ENCODE measurements at regions not wholly inside any gene's neighbourhood (a gene's known extent, or its start where the extent isn't known, plus 50 kb on each side); places are given as distances from the start of the nearest gene placed in this dataset.

- Histone ChIP-seq H3K27me3 (replicated peaks; ENCODE audit: control insufficient read depth, insufficient read depth, low read length) (no peaks in the 10 kb centered on the region), H3K4me1 (no peaks in the 10 kb centered on the region), H3K4me3 (ENCODE audit: low read depth, low read length) (no peak overlapping the region), H3K36me3 (ENCODE audit: control insufficient read depth, insufficient read depth, low read length) (no peaks in the 10 kb centered on the region), H3K9me3 (0 out of 2 replicates have a peak, but pooled peaks cover 4% of the 10 kb centered on the region)
- Mint-ChIP-seq H3K9me3 (ENCODE audit: unreplicated experiment) (peaks cover 20% of the 10 kb centered on the region), H3K4me1 (ENCODE audit: low read depth, unreplicated experiment) (no peaks in the 10 kb centered on the region), H3K27ac (ENCODE audit: unreplicated experiment) (no peak overlapping the region), H3K4me3 (ENCODE audit: unreplicated experiment) (no peak overlapping the region), H3K27me3 (ENCODE audit: insufficient read depth, unreplicated experiment) (peaks cover 16% of the 10 kb centered on the region), H3K36me3 (ENCODE audit: insufficient read depth, unreplicated experiment) (no peaks in the 10 kb centered on the region)
- DNase-seq: no peak
- BruUV-seq (replicated peaks): no TSS peak
- CTCF ChIA-PET: interaction anchor here (1.5 kb wide), 1 partner anchor 10 kb away, joined by 3 read pairs; no protein-coding TSS in a partner anchor
- POLR2A ChIA-PET: no interaction called here
- TF ChIP-seq CTCF (IDR thresholded peaks at IDR 0.05; ENCODE audit: insufficient read depth in 1 of 2, low read depth in 1 of 2, low read length in 1 of 2, severe bottlenecking in 1 of 2, unreplicated experiment in 1 of 2): no peak
- intact Hi-C loops (cut with micrococcal nuclease; ENCODE audit: unreplicated experiment): no loop called here
Observed at GRCh38 chr2:128726236-128726635, 407.6 kb upstream of the HS6ST1 start.

- H3K4me1 Mint-ChIP-seq (ENCODE audit: low read depth, unreplicated experiment): no peaks in the 10 kb centered on the region
- no peaks in the 10 kb centered on the region for H3K4me1 ChIP-seq
- BruUV-seq (replicated peaks): no TSS peak
- H3K4me3 ChIP-seq (ENCODE audit: low read depth, low read length): no peak overlapping the region
- ChIA-PET CTCF (interaction anchor here (0.6 to 1.5 kb wide), 2 partner anchors 10 to 364 kb away, joined by 3 to 4 read pairs; no protein-coding TSS in a partner anchor), POLR2A (no interaction called here)
- H3K27me3 ChIP-seq (replicated peaks; ENCODE audit: control insufficient read depth, insufficient read depth, low read length): no peaks in the 10 kb centered on the region
- 0 out of 2 replicates have a peak, but pooled peaks cover 4% of the 10 kb centered on the region for H3K9me3 ChIP-seq
- H3K27ac Mint-ChIP-seq (ENCODE audit: unreplicated experiment): no peak overlapping the region
- no peaks in the 10 kb centered on the region for H3K36me3 Mint-ChIP-seq (ENCODE audit: insufficient read depth, unreplicated experiment)
- peaks cover 20% of the 10 kb centered on the region for H3K9me3 Mint-ChIP-seq (ENCODE audit: unreplicated experiment)
- no peak overlapping the region for H3K4me3 Mint-ChIP-seq (ENCODE audit: unreplicated experiment)
- H3K36me3 ChIP-seq (ENCODE audit: control insufficient read depth, insufficient read depth, low read length): no peaks in the 10 kb centered on the region
- H3K27me3 Mint-ChIP-seq (ENCODE audit: insufficient read depth, unreplicated experiment): peaks cover 16% of the 10 kb centered on the region
- intact Hi-C loops (cut with micrococcal nuclease; ENCODE audit: unreplicated experiment): no loop called here
- DNase-seq: no peak
- no peak for TF ChIP-seq CTCF (IDR thresholded peaks at IDR 0.05; ENCODE audit: insufficient read depth in 1 of 2, low read depth in 1 of 2, low read length in 1 of 2, severe bottlenecking in 1 of 2, unreplicated experiment in 1 of 2)
Observed at GRCh38 chr2:128726911-128727310, 408.2 kb upstream of the HS6ST1 start.

GRCh38 chr2:128727404-128727803 is 408.7 kb upstream of the HS6ST1 start:
- no peak for TF ChIP-seq CTCF (IDR thresholded peaks at IDR 0.05; ENCODE audit: insufficient read depth in 1 of 2, low read depth in 1 of 2, low read length in 1 of 2, severe bottlenecking in 1 of 2, unreplicated experiment in 1 of 2)
- POLR2A ChIA-PET: no interaction called here
- Mint-ChIP-seq H3K4me3 (ENCODE audit: unreplicated experiment) (no peak overlapping the region), H3K27me3 (ENCODE audit: insufficient read depth, unreplicated experiment) (peaks cover 16% of the 10 kb centered on the region), H3K9me3 (ENCODE audit: unreplicated experiment) (peaks cover 20% of the 10 kb centered on the region), H3K27ac (ENCODE audit: unreplicated experiment) (no peak overlapping the region), H3K36me3 (ENCODE audit: insufficient read depth, unreplicated experiment) (no peaks in the 10 kb centered on the region), H3K4me1 (ENCODE audit: low read depth, unreplicated experiment) (no peaks in the 10 kb centered on the region)
- no peak overlapping the region for H3K4me3 ChIP-seq (ENCODE audit: low read depth, low read length)
- H3K9me3 ChIP-seq: 0 out of 2 replicates have a peak, but pooled peaks cover 4% of the 10 kb centered on the region
- H3K4me1 ChIP-seq: no peaks in the 10 kb centered on the region
- no peak for DNase-seq
- no peaks in the 10 kb centered on the region for H3K27me3 ChIP-seq (replicated peaks; ENCODE audit: control insufficient read depth, insufficient read depth, low read length)
- BruUV-seq (replicated peaks): no TSS peak
- CTCF ChIA-PET: interaction anchor here (1.5 kb wide), 1 partner anchor 9 kb away, joined by 3 read pairs; no protein-coding TSS in a partner anchor
- no peaks in the 10 kb centered on the region for H3K36me3 ChIP-seq (ENCODE audit: control insufficient read depth, insufficient read depth, low read length)
- intact Hi-C loops (cut with micrococcal nuclease; ENCODE audit: unreplicated experiment): no loop called here

All from Caco-2 (cell line).